ENCODE measurements at regions not wholly inside any gene's neighbourhood (a gene's known extent, or its start where the extent isn't known, plus 50 kb on each side); places are given as distances from the start of the nearest gene placed in this dataset.

DNA sequence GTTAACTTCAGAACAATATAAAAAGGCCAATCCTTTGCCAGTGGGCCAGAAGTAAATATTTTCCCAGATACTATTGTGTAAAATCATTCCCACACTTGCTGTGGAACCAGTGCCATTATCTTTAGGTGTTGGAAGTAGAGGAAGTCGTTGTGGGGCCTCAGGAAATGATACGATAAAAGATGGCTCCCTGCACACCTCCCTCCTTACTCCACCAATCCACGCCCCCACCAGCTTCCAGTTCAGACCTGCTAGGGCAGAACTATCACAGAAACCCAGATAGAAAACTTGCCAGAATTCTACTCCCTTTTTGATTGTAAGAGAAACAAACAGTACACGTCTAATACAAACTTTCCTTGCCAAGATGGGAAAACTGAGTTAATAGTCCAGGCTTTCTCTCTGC is 173.0 kb upstream of the FMN2 start:
- no peaks in the 10 kb centered on the region for H3K9me3 ChIP-seq (ENCODE audit: low read depth, low read length)
- no peaks in the 10 kb centered on the region for H3K79me2 ChIP-seq (ENCODE audit: insufficient read depth, low read length)
- peaks cover 12% of the 10 kb centered on the region for H3K4me1 ChIP-seq (ENCODE audit: insufficient read depth, low read length)
- no peak overlapping the region for H3K4me2 ChIP-seq (ENCODE audit: insufficient read depth, low read length)
- H3K27ac ChIP-seq (ENCODE audit: low read depth, low read length), result no peak overlapping the region
- H4K20me1 ChIP-seq (ENCODE audit: insufficient read depth, low read length), result no peaks in the 10 kb centered on the region
- no peak overlapping the region for H2AFZ ChIP-seq (ENCODE audit: low read length)
- H3K4me3 ChIP-seq (ENCODE audit: insufficient read depth, low read length), result no peak overlapping the region
- DNase-seq (ENCODE audit: insufficient read length, low spot score, missing footprints), result no peak
- no peaks in the 10 kb centered on the region for H3K36me3 ChIP-seq (ENCODE audit: insufficient read depth, low read length)
- H3K27me3 ChIP-seq (ENCODE audit: insufficient read depth, low read length), result peaks cover 28% of the 10 kb centered on the region
- TF ChIP-seq, protein P1, sequence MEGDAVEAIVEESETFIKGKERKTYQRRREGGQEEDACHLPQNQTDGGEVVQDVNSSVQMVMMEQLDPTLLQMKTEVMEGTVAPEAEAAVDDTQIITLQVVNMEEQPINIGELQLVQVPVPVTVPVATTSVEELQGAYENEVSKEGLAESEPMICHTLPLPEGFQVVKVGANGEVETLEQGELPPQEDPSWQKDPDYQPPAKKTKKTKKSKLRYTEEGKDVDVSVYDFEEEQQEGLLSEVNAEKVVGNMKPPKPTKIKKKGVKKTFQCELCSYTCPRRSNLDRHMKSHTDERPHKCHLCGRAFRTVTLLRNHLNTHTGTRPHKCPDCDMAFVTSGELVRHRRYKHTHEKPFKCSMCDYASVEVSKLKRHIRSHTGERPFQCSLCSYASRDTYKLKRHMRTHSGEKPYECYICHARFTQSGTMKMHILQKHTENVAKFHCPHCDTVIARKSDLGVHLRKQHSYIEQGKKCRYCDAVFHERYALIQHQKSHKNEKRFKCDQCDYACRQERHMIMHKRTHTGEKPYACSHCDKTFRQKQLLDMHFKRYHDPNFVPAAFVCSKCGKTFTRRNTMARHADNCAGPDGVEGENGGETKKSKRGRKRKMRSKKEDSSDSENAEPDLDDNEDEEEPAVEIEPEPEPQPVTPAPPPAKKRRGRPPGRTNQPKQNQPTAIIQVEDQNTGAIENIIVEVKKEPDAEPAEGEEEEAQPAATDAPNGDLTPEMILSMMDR (IDR thresholded peaks at IDR 0.05; ENCODE audit: extremely low read depth, low read depth, low read length), result no peak

DNA sequence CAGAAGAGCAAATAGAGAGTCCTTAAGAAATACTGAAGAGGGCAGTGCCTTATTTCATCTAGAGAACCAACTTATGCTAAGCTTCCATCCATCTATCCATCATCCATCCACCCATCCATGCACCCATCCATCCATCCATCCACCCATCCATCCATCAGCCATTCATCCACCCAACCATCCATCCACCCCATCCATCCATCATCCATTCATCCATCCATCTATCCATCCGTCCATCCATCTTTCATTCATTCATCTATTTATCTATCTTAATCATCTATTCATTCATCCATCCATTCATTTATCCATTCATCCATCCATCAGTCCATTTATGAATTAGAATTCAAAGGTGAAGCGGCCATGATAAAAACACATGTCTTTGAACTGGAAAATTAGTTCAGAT is 171.5 kb upstream of the FMN2 start:
- H3K4me2 ChIP-seq (ENCODE audit: insufficient read depth, low read length), result no peak overlapping the region
- TF ChIP-seq, protein P1 (IDR thresholded peaks at IDR 0.05; ENCODE audit: extremely low read depth, low read depth, low read length), result no peak
- H2AFZ ChIP-seq (ENCODE audit: low read length), result no peak overlapping the region
- no peaks in the 10 kb centered on the region for H3K9me3 ChIP-seq (ENCODE audit: low read depth, low read length)
- no peak for DNase-seq (ENCODE audit: insufficient read length, low spot score, missing footprints)
- no peaks in the 10 kb centered on the region for H3K79me2 ChIP-seq (ENCODE audit: insufficient read depth, low read length)
- peaks cover 3% of the 10 kb centered on the region for H3K4me1 ChIP-seq (ENCODE audit: insufficient read depth, low read length)
- H3K4me3 ChIP-seq (ENCODE audit: insufficient read depth, low read length), result no peak overlapping the region
- H3K27ac ChIP-seq (ENCODE audit: low read depth, low read length), result no peak overlapping the region
- peaks cover 28% of the 10 kb centered on the region for H3K27me3 ChIP-seq (ENCODE audit: insufficient read depth, low read length)
- H3K36me3 ChIP-seq (ENCODE audit: insufficient read depth, low read length), result no peaks in the 10 kb centered on the region
- H4K20me1 ChIP-seq (ENCODE audit: insufficient read depth, low read length), result no peaks in the 10 kb centered on the region

DNA sequence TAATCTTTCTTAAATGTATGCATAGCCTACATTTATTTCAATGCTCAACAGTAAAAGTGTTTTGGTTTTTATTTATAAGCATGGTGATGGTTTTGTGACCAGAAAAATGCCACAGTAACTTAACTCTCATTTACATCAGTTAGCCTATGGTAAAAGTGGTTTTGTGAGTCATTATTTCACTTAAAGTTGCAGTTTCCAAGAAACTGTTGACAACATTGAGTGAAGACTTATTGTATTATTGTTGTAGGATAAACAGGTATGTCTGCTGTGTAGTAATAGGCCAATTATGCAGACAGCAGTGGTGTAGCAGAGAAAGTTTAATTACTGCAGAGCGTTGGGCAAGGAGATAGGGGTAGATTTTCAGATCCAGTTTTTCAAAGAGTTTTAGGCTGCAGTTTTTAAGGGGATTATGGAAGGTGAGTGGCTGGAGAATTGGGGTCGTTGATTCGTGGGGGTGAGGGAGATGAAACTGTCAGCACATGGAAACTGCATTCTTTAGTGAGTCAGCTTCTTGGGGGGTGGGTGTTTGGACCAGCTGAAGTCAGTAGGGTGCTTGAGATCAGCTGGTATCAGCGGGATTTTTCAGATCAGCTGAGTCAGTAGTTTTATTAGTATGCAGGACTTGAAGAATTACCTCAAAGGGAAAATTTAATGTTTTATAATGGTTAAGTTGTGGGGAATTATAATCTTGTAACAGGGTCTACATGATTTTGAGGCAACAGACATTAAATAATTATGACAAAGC is 168.7 kb upstream of the FMN2 start:
- no peak overlapping the region for H3K27ac ChIP-seq (ENCODE audit: low read depth, low read length)
- H3K4me1 ChIP-seq (ENCODE audit: insufficient read depth, low read length), result no peaks in the 10 kb centered on the region
- H2AFZ ChIP-seq (ENCODE audit: low read length), result no peak overlapping the region
- TF ChIP-seq, protein P1 (IDR thresholded peaks at IDR 0.05; ENCODE audit: extremely low read depth, low read depth, low read length), result no peak
- no peaks in the 10 kb centered on the region for H3K79me2 ChIP-seq (ENCODE audit: insufficient read depth, low read length)
- H4K20me1 ChIP-seq (ENCODE audit: insufficient read depth, low read length), result no peaks in the 10 kb centered on the region
- H3K27me3 ChIP-seq (ENCODE audit: insufficient read depth, low read length), result peaks cover 13% of the 10 kb centered on the region
- no peaks in the 10 kb centered on the region for H3K36me3 ChIP-seq (ENCODE audit: insufficient read depth, low read length)
- H3K4me3 ChIP-seq (ENCODE audit: insufficient read depth, low read length), result no peak overlapping the region
- H3K9me3 ChIP-seq (ENCODE audit: low read depth, low read length), result no peaks in the 10 kb centered on the region
- no peak for DNase-seq (ENCODE audit: insufficient read length, low spot score, missing footprints)
- H3K4me2 ChIP-seq (ENCODE audit: insufficient read depth, low read length), result no peak overlapping the region

DNA sequence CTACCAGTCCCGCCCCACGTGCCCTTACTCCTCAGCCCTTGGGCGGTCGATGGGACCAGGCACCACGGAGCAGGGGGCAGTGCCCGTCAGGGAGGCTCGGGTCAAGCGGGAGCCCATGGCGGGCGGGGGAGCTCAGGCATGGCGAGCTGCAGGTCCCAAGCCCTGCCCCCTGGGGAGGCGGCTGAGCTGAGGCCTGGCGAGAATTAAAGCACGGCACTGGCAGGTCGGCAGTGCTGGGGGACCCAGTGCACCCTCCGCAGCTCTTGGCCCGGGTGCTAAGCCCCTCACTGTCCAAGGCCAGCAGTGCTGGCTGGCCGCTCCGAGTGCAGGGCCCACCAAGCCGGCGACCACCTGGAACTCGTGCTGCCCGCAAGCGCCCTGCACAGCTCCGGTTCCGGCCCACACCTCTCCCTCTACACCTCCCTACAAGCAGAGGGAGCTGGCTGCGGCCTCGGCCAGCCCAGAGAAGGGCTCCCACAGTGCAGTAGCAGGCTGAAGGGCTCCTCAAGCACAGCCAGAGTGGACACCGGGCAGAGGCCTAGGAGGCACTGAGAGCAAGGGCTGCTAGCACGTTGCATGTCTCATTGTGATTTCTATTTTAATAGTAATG is 166.8 kb upstream of the FMN2 start:
- no peaks in the 10 kb centered on the region for H3K9me3 ChIP-seq (ENCODE audit: low read depth, low read length)
- no peak for DNase-seq (ENCODE audit: insufficient read length, low spot score, missing footprints)

More for the DNA sequence above, 166.8 kb upstream of the FMN2 start:
- Histone ChIP-seq H4K20me1 (ENCODE audit: insufficient read depth, low read length) (no peaks in the 10 kb centered on the region), H3K79me2 (ENCODE audit: insufficient read depth, low read length) (no peaks in the 10 kb centered on the region), H2AFZ (ENCODE audit: low read length) (no peak overlapping the region), H3K27me3 (ENCODE audit: insufficient read depth, low read length) (peaks cover 10% of the 10 kb centered on the region), H3K4me2 (ENCODE audit: insufficient read depth, low read length) (no peak overlapping the region), H3K27ac (ENCODE audit: low read depth, low read length) (no peak overlapping the region), H3K36me3 (ENCODE audit: insufficient read depth, low read length) (no peaks in the 10 kb centered on the region), H3K4me1 (ENCODE audit: insufficient read depth, low read length) (no peaks in the 10 kb centered on the region), H3K4me3 (ENCODE audit: insufficient read depth, low read length) (no peak overlapping the region)
- TF ChIP-seq, protein P1 (IDR thresholded peaks at IDR 0.05; ENCODE audit: extremely low read depth, low read depth, low read length), result no peak

Measured in osteoblast (primary cell).